Activated T-cell treated with anti-CD3 and anti-CD28 coated beads, Interleukin-2, amount 50 U/mL, for 24 hours (primary cell): ENCODE measurements at regions not wholly inside any gene's neighbourhood (a gene's known extent, or its start where the extent isn't known, plus 50 kb on each side); places are given as distances from the start of the nearest gene placed in this dataset.
A peak's percentile ranks its signal among the peaks of the same experiment; 100 is the strongest.

Experiments
- DNase-seq: peaks from one replicate; pipeline ENCODE4 v3.0.0-alpha.2; 2020
- H3K27ac Mint-ChIP-seq: 2 replicates; pipeline ENCODE4 v1.8.0; 2020; ENCODE audit warnings: mild to moderate bottlenecking, mixed read lengths
- H3K27me3 Mint-ChIP-seq: 2 replicates; pipeline ENCODE4 v1.8.0; 2020; ENCODE audit warnings: mixed read lengths
- H3K36me3 Mint-ChIP-seq: 2 replicates; pipeline ENCODE4 v1.8.0; 2020; ENCODE audit warnings: low read depth, mixed read lengths
- H3K4me1 Mint-ChIP-seq: 2 replicates; pipeline ENCODE4 v1.8.0; 2020; ENCODE audit warnings: low read depth, mixed read lengths
- H3K4me3 Mint-ChIP-seq: 2 replicates; pipeline ENCODE4 v1.8.0; 2020; ENCODE audit warnings: mild to moderate bottlenecking, moderate library complexity, mixed read lengths
- H3K9me3 Mint-ChIP-seq: 2 replicates; pipeline ENCODE4 v1.8.0; 2020; ENCODE audit warnings: mixed read lengths

DNA sequence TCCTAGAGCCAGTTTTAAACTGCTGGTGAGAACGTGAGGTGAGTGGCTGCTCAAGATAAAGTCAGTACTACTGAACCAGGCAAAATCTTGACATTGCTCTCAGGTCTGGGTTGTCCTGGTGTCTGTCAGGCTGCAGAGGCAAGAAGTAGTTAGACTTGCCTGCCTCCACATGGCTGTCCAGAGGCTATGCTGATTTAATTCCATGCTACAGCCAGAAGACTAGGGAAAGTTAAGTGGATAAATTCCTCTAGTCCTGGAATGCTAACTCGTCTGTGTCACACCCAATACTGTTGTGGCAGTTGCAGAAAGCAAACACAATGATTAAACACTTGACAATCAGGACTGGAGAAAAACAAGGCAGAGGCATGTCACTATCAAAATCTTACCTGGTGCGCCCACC is 118.9 kb downstream of the ACER2 start:
- peaks cover 14% of the 10 kb centered on the region for H3K27me3 Mint-ChIP-seq
- H3K4me1 Mint-ChIP-seq: no peaks in the 10 kb centered on the region
- H3K4me3 Mint-ChIP-seq: no peak overlapping the region
- DNase-seq: no peak
- H3K9me3 Mint-ChIP-seq: no peaks in the 10 kb centered on the region
- no peaks in the 10 kb centered on the region for H3K36me3 Mint-ChIP-seq
- no peak overlapping the region for H3K27ac Mint-ChIP-seq

DNA sequence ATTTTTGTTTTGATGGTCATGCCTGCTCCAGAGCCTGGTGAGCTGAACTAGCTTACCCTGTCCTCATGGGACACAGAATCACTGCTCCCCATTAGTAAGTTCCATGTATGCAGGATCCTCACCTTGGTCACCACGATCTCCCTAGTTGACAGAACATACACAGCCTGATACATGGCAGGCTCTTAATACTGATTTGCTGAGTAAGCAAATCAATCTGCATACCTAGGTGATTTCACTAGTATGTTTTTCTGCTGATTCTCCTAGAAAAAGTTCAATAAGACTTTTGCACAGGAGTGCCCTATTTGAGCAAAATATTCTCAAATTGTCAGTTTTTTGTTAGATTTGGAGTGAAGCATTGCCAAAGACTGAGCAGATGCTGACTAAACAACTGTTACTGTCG is 113.7 kb downstream of the ACER2 start:
- DNase-seq: no peak
- Mint-ChIP-seq H3K9me3 (no peaks in the 10 kb centered on the region), H3K4me1 (peaks cover under 1% of the 10 kb centered on the region), H3K27me3 (no peaks in the 10 kb centered on the region), H3K27ac (no peak overlapping the region), H3K4me3 (no peak overlapping the region), H3K36me3 (no peaks in the 10 kb centered on the region)

DNA sequence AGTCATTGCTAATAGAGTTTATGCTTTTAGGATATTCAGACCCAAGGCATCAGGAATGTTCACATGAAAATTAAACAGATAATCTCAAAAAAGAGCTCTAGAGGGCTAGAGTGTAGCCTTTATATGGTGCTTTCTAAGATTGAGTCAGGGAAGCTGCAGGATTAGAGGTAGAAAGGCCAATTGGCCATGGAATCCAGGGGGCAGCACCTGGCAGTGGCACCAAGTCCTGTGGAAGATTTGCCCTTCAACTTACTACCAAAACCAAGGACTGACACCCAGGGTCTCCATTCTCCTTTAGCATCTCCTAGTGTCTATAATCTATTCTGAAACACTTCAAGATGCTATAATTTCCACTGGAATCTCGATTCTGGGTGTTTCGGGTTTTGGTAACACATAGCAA is 112.4 kb downstream of the ACER2 start:
- Mint-ChIP-seq H3K9me3 (no peaks in the 10 kb centered on the region), H3K27ac (no peak overlapping the region), H3K36me3 (no peaks in the 10 kb centered on the region), H3K4me3 (no peak overlapping the region), H3K27me3 (peaks cover under 1% of the 10 kb centered on the region), H3K4me1 (peaks cover 13% of the 10 kb centered on the region)
- no peak for DNase-seq

DNA sequence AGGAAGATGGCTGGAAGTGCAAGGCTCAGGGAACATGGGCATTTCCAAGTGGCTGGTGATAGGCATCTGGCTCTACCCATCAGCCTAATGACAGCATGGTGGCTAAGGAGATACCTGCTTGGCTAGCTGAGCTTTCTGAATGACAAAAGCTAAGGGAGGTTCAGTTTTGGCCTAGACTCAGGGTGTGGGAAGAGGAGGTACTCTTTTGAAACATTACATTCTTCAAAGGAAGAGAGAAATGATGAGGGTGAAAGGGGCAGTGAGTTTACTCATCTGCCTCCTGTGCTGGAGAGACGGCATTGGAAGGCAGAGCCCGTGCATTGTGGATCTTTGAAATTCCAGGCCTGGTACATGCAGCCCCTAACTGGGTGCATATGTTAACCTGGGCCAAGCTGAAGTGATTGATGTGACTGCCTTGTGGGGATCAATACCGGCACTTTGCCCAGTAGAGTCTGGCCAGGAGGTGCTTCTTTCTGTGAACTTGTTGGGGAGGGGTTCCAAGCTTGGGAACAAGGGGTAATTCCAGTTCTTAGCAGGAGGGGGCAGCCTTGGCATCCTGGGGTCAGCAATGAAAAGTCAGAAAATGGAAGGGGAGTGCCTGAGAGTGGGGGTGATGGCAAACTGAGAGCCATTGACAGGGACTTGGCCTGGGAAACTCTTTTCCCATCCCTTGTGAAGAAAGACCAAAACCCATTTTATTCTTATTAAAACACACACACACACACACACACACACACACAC is 108.6 kb downstream of the ACER2 start:
- H3K27me3 Mint-ChIP-seq: peaks cover 13% of the 10 kb centered on the region
- no peaks in the 10 kb centered on the region for H3K36me3 Mint-ChIP-seq
- DNase-seq: no peak
- no peak overlapping the region for H3K4me3 Mint-ChIP-seq
- H3K27ac Mint-ChIP-seq: no peak overlapping the region
- no peaks in the 10 kb centered on the region for H3K9me3 Mint-ChIP-seq
- peaks cover 27% of the 10 kb centered on the region for H3K4me1 Mint-ChIP-seq

DNA sequence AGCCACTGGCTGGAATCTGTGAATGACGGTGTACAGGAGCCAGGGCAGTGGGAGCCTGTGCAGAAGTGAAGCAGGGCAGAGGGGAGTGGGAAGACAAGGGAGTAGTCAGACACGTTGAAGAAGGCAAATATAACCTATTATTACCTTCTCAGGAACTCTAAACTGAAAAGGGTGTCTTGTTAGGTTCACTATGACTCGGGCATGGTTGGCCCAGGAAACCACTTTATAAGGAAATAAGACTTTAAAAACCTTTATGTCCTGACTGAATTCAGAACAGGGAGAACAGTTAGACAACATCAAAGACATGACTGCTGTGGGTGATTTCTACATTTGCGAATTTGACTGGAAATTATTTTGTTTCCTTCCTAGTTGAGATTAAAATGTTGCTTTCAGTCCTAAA is 107.5 kb downstream of the ACER2 start:
- Mint-ChIP-seq H3K27me3 (peaks cover 15% of the 10 kb centered on the region), H3K27ac (peak overlapping the region; percentile 7), H3K4me3 (no peak overlapping the region), H3K9me3 (no peaks in the 10 kb centered on the region), H3K36me3 (no peaks in the 10 kb centered on the region), H3K4me1 (peaks cover 27% of the 10 kb centered on the region)
- no peak for DNase-seq

DNA sequence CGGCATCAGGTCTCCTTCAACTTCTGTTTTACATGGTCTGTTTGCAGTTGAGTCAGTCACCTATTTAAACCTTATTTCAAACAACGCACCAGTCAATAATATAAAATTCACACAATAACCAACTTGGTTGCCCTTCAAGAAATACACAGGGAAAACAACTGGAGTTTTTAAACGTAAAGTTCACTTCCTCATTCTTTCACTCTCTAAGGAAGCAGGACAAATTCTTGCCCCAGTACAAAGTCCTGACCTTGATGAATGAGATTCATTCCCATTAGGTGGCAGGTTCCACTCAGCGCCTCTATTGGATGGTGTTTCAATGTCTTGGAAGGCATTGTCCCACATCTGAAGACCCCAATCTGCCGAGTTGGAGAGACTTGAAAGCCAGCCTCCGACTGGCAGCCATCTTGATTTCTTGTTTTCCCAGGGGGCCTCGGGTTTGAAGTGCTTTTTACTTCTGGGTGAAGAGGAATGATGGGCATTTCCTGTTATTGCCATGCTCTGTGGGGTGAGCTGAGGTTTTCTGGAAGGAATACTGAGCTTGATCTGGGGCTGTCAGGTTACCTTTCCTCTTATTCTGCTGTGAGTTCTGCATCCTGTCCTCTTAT is 105.0 kb downstream of the ACER2 start:
- peaks cover 27% of the 10 kb centered on the region for H3K4me1 Mint-ChIP-seq
- H3K27me3 Mint-ChIP-seq: peaks cover 15% of the 10 kb centered on the region
- no peak overlapping the region for H3K4me3 Mint-ChIP-seq
- no peak for DNase-seq
- H3K36me3 Mint-ChIP-seq: no peaks in the 10 kb centered on the region
- no peaks in the 10 kb centered on the region for H3K9me3 Mint-ChIP-seq
- H3K27ac Mint-ChIP-seq: no peak overlapping the region

DNA sequence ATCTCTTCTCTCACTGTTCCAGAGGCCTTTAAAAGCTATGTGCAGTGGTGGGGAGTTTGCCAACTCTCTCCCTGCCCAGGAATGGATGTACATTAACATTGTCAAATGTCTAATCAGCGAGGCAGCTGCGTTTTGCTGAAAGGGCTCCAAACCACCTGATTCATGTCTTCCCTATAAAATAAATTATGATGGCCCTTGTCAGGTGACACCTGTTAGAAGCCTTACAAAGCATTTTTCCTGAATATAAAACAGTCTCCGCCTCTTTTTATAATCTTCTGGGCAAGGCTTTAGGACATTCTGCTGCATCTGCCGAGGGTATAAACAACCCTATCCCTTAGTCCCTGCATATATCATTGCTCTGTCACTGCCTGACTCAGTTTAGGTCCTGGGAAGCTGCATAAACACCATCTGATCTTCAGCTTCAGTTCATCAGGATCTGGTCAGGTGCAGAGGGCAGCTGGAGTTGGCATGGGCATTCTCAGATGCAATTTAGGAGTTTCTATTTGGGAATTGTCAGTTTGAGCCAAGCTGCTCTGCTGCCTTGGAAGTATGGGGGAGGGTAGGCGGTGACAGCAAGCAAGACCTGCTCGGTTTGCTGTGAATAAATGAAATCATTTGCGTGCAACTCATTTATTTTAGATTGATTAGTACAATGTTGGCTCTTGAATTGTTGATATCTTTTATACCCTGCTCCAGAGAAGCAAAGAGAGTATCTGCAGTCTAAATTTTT is 103.5 kb downstream of the ACER2 start:
- no peak for DNase-seq
- H3K9me3 Mint-ChIP-seq: no peaks in the 10 kb centered on the region
- peaks cover 15% of the 10 kb centered on the region for H3K27me3 Mint-ChIP-seq
- no peak overlapping the region for H3K4me3 Mint-ChIP-seq
- peaks cover 29% of the 10 kb centered on the region for H3K4me1 Mint-ChIP-seq
- H3K36me3 Mint-ChIP-seq: no peaks in the 10 kb centered on the region
- H3K27ac Mint-ChIP-seq: no peak overlapping the region

DNA sequence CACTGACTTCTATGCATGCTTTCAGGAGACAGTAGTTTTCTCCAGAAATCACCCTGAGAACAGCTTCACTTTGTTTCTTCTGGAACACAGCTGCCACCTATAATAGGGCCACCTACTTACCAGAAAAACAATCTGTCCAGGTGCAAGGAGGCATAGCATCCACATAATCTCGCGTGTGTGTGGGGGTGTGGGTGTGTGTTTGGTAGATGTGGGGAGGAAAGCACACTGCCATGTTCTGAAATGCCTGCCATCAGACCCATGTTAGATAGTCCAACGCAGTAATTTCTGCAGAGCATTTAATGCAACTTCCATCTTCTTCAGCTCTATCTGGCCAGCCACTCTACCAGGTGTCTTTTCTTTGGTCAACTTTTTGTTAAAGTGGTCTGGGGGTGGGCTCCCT is 102.9 kb downstream of the ACER2 start:
- Mint-ChIP-seq H3K27ac (no peak overlapping the region), H3K4me3 (no peak overlapping the region), H3K9me3 (no peaks in the 10 kb centered on the region), H3K36me3 (no peaks in the 10 kb centered on the region), H3K4me1 (peaks cover 24% of the 10 kb centered on the region), H3K27me3 (peaks cover 15% of the 10 kb centered on the region)
- DNase-seq: no peak

DNA sequence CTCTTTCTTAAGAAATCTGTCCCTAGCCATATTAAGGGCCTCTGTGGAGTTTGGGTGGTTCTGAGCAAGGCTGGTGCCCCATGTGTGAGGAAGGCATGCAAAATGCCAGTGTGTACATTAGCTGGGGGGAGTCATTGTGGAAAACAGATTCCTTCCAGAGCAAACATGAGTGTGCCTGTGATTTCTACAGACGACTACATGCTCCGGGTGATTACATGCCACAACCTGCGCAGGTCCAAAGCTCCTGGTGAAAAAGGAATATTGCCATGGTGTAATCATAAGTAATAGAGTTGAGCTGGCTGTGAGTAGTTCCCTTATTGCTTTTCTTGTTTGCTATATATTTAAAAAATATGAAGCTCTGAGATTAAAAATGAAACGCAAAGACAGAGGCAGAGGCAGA is 102.1 kb downstream of the ACER2 start:
- peaks cover 16% of the 10 kb centered on the region for H3K4me1 Mint-ChIP-seq
- DNase-seq: no peak
- H3K4me3 Mint-ChIP-seq: no peak overlapping the region
- no peaks in the 10 kb centered on the region for H3K9me3 Mint-ChIP-seq
- H3K36me3 Mint-ChIP-seq: no peaks in the 10 kb centered on the region
- H3K27me3 Mint-ChIP-seq: peaks cover 12% of the 10 kb centered on the region
- no peak overlapping the region for H3K27ac Mint-ChIP-seq
